ENCODE measurements at regions not wholly inside any gene's neighbourhood (a gene's known extent, or its start where the extent isn't known, plus 50 kb on each side); places are given as distances from the start of the nearest gene placed in this dataset.

- H3K4me3 Mint-ChIP-seq = no peak overlapping the region
- peaks cover 67% of the 10 kb centered on the region for H3K9me3 Mint-ChIP-seq
- no peaks in the 10 kb centered on the region for H3K36me3 Mint-ChIP-seq (ENCODE audit: low read depth)
- H3K27ac Mint-ChIP-seq = no peak overlapping the region
- no peaks in the 10 kb centered on the region for H3K27me3 Mint-ChIP-seq (ENCODE audit: low read depth)
- no peak for DNase-seq (ENCODE audit: low spot score)
- H3K4me1 Mint-ChIP-seq (ENCODE audit: low read depth) = no peaks in the 10 kb centered on the region
Observed at GRCh38 chr16:6258056-6258455, 1074.6 kb upstream of the RBFOX1 start.

GRCh38 chr16:6252541-6252940 is 1080.1 kb upstream of the RBFOX1 start:
- H3K9me3 Mint-ChIP-seq = peaks cover 70% of the 10 kb centered on the region
- no peaks in the 10 kb centered on the region for H3K4me1 Mint-ChIP-seq (ENCODE audit: low read depth)
- H3K27me3 Mint-ChIP-seq (ENCODE audit: low read depth) = no peaks in the 10 kb centered on the region
- H3K27ac Mint-ChIP-seq = no peak overlapping the region
- no peak overlapping the region for H3K4me3 Mint-ChIP-seq
- no peaks in the 10 kb centered on the region for H3K36me3 Mint-ChIP-seq (ENCODE audit: low read depth)
- no peak for DNase-seq (ENCODE audit: low spot score)

GRCh38 chr16:6250511-6250910 is 1082.1 kb upstream of the RBFOX1 start:
- Mint-ChIP-seq H3K9me3 (peaks cover 61% of the 10 kb centered on the region), H3K4me1 (ENCODE audit: low read depth) (no peaks in the 10 kb centered on the region), H3K27me3 (ENCODE audit: low read depth) (no peaks in the 10 kb centered on the region), H3K36me3 (ENCODE audit: low read depth) (no peaks in the 10 kb centered on the region), H3K27ac (no peak overlapping the region), H3K4me3 (no peak overlapping the region)
- no peak for DNase-seq (ENCODE audit: low spot score)

GRCh38 chr16:6249863-6250262 is 1082.8 kb upstream of the RBFOX1 start:
- DNase-seq (ENCODE audit: low spot score) = no peak
- H3K36me3 Mint-ChIP-seq (ENCODE audit: low read depth) = no peaks in the 10 kb centered on the region
- no peak overlapping the region for H3K4me3 Mint-ChIP-seq
- peaks cover 60% of the 10 kb centered on the region for H3K9me3 Mint-ChIP-seq
- H3K27me3 Mint-ChIP-seq (ENCODE audit: low read depth) = no peaks in the 10 kb centered on the region
- no peak overlapping the region for H3K27ac Mint-ChIP-seq
- H3K4me1 Mint-ChIP-seq (ENCODE audit: low read depth) = no peaks in the 10 kb centered on the region

DNA sequence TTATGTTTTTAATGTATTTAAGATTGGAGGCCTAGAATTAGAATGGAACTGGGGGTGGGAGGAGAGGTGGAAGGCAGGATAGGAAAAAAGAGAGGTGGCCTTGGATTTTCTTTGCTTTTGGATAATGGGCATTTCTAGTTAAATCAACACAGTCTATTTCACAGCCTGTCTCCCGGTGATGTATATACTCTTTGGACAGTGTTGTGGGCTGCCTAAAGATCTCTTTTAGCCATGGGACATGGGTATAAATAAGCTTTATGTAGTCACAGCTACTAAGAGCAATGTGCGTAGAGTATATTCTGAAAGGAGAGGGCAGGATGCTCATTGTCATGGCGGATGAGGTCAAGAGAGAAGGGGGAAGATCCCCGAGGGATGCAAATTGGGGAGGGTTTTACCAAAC is 1084.4 kb upstream of the RBFOX1 start:
- Mint-ChIP-seq H3K9me3 (peaks cover 60% of the 10 kb centered on the region), H3K27me3 (ENCODE audit: low read depth) (no peaks in the 10 kb centered on the region), H3K36me3 (ENCODE audit: low read depth) (no peaks in the 10 kb centered on the region), H3K4me1 (ENCODE audit: low read depth) (no peaks in the 10 kb centered on the region), H3K4me3 (no peak overlapping the region), H3K27ac (no peak overlapping the region)
- no peak for DNase-seq (ENCODE audit: low spot score)

DNA sequence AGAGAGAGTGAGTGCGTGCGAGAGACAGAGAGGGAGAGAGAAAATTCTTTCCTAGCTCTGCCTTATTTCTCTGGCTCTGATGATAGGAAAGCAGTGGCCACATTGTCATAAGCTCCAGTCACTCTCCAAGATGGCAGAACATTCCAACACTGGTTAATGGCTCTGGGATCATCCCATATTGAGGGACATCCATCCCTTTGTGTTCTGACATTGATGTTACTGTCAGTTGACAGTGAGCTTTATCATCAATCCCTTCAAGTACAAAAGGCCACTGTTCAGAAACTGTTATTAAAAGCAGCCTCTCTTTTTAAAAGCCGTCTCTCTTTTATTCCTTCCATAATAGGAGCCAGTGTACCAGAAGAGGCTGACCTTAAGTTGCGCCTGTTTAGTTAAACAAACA is 1084.9 kb upstream of the RBFOX1 start:
- no peak for DNase-seq (ENCODE audit: low spot score)
- Mint-ChIP-seq H3K36me3 (ENCODE audit: low read depth) (no peaks in the 10 kb centered on the region), H3K27ac (no peak overlapping the region), H3K9me3 (peaks cover 58% of the 10 kb centered on the region), H3K4me1 (ENCODE audit: low read depth) (no peaks in the 10 kb centered on the region), H3K4me3 (no peak overlapping the region), H3K27me3 (ENCODE audit: low read depth) (no peaks in the 10 kb centered on the region)

GRCh38 chr16:6247150-6247549 is 1085.5 kb upstream of the RBFOX1 start:
- Mint-ChIP-seq H3K27ac (no peak overlapping the region), H3K36me3 (ENCODE audit: low read depth) (no peaks in the 10 kb centered on the region), H3K4me3 (no peak overlapping the region), H3K4me1 (ENCODE audit: low read depth) (no peaks in the 10 kb centered on the region), H3K9me3 (peaks cover 57% of the 10 kb centered on the region), H3K27me3 (ENCODE audit: low read depth) (no peaks in the 10 kb centered on the region)
- no peak for DNase-seq (ENCODE audit: low spot score)

- DNase-seq (ENCODE audit: low spot score) = no peak
- Mint-ChIP-seq H3K9me3 (peaks cover 57% of the 10 kb centered on the region), H3K4me1 (ENCODE audit: low read depth) (no peaks in the 10 kb centered on the region), H3K4me3 (no peak overlapping the region), H3K27ac (no peak overlapping the region), H3K27me3 (ENCODE audit: low read depth) (no peaks in the 10 kb centered on the region), H3K36me3 (ENCODE audit: low read depth) (no peaks in the 10 kb centered on the region)
Observed at GRCh38 chr16:6246266-6246665, 1086.4 kb upstream of the RBFOX1 start.

GRCh38 chr16:6232056-6232455 is 1100.6 kb upstream of the RBFOX1 start:
- Mint-ChIP-seq H3K36me3 (ENCODE audit: low read depth) (no peaks in the 10 kb centered on the region), H3K9me3 (peaks cover 57% of the 10 kb centered on the region), H3K4me3 (no peak overlapping the region), H3K4me1 (ENCODE audit: low read depth) (no peaks in the 10 kb centered on the region), H3K27ac (no peak overlapping the region), H3K27me3 (ENCODE audit: low read depth) (no peaks in the 10 kb centered on the region)
- no peak for DNase-seq (ENCODE audit: low spot score)

- no peak overlapping the region for H3K4me3 Mint-ChIP-seq
- H3K27me3 Mint-ChIP-seq (ENCODE audit: low read depth) = no peaks in the 10 kb centered on the region
- no peaks in the 10 kb centered on the region for H3K36me3 Mint-ChIP-seq (ENCODE audit: low read depth)
- peaks cover 57% of the 10 kb centered on the region for H3K9me3 Mint-ChIP-seq
- H3K4me1 Mint-ChIP-seq (ENCODE audit: low read depth) = no peaks in the 10 kb centered on the region
- DNase-seq (ENCODE audit: low spot score) = no peak
- H3K27ac Mint-ChIP-seq = no peak overlapping the region
Observed at GRCh38 chr16:6231398-6231797, 1101.2 kb upstream of the RBFOX1 start.

DNA sequence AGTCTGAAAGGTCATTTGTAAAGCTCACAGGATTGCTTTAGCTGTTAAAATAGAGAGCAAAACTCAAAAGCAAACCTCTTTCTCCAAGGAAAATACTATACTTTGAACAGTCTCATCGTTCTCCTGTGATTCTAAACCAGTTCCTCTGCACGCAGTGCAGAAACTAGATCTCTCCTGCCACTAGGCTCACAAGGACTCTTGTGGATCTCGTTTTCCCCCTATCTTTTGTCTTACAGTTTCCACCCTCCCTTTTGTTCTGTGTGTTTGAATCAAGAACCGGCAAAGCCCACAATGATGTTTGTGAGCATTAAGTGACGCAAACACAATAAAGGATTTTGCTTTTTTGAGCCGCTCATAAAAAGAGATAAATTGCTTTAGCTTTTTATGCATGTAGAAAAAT is 1103.5 kb upstream of the RBFOX1 start:
- H3K27ac Mint-ChIP-seq = no peak overlapping the region

DNA sequence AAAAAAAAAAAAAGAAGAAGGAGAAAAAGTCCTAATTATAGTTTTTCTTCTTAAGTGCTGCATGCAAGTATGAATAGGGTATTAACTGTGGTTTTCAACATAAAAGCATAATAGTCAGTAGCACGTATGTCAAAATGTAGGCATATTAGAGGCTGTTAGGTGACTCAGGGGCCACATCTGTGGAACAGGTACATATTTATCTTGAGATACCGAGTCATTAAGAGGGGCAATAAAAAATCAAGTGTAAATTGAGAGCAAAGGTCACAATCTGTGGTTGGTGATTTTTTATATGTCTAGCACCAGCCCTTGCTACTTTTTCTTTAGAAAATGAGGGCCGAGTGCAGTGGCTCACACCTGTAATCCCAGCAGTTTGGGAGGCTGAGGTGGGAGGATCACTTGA is 1113.8 kb upstream of the RBFOX1 start:
- Mint-ChIP-seq H3K36me3 (ENCODE audit: low read depth) (no peaks in the 10 kb centered on the region), H3K27ac (no peak overlapping the region), H3K4me1 (ENCODE audit: low read depth) (no peaks in the 10 kb centered on the region), H3K9me3 (peaks cover 39% of the 10 kb centered on the region), H3K27me3 (ENCODE audit: low read depth) (no peaks in the 10 kb centered on the region), H3K4me3 (no peak overlapping the region)
- no peak for DNase-seq (ENCODE audit: low spot score)

More for the DNA sequence above, 1103.5 kb upstream of the RBFOX1 start:
- no peaks in the 10 kb centered on the region for H3K36me3 Mint-ChIP-seq (ENCODE audit: low read depth)
- H3K4me3 Mint-ChIP-seq = no peak overlapping the region
- peaks cover 49% of the 10 kb centered on the region for H3K9me3 Mint-ChIP-seq
- H3K27me3 Mint-ChIP-seq (ENCODE audit: low read depth) = no peaks in the 10 kb centered on the region
- no peak for DNase-seq (ENCODE audit: low spot score)
- H3K4me1 Mint-ChIP-seq (ENCODE audit: low read depth) = no peaks in the 10 kb centered on the region

DNA sequence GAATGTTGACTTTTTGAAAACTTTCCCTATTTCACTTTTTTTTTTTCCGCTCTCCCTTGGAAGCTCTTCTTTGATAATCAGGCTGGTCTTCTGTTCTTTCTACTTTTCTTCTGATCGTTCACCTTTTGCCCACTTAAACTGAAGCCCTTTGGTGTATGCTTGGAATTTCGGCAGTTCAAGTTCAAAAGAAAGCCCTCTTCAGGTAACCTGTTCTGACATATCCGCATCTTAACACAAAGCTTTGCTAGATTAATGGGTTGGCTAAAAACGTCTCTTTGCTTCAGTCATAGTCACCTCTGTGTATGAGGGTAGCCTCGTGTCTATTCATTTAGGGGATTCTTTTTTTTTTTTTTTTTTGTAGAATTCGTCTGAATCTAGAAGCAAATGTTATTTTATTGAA is 1115.8 kb upstream of the RBFOX1 start:
- H3K9me3 Mint-ChIP-seq = peaks cover 40% of the 10 kb centered on the region
- H3K36me3 Mint-ChIP-seq (ENCODE audit: low read depth) = no peaks in the 10 kb centered on the region
- no peaks in the 10 kb centered on the region for H3K27me3 Mint-ChIP-seq (ENCODE audit: low read depth)
- no peak overlapping the region for H3K27ac Mint-ChIP-seq
- no peak overlapping the region for H3K4me3 Mint-ChIP-seq
- no peak for DNase-seq (ENCODE audit: low spot score)
- H3K4me1 Mint-ChIP-seq (ENCODE audit: low read depth) = no peaks in the 10 kb centered on the region

- Mint-ChIP-seq H3K9me3 (peaks cover 34% of the 10 kb centered on the region), H3K27ac (no peak overlapping the region), H3K4me1 (ENCODE audit: low read depth) (no peaks in the 10 kb centered on the region), H3K4me3 (no peak overlapping the region), H3K36me3 (ENCODE audit: low read depth) (no peaks in the 10 kb centered on the region), H3K27me3 (ENCODE audit: low read depth) (no peaks in the 10 kb centered on the region)
- no peak for DNase-seq (ENCODE audit: low spot score)
Observed at GRCh38 chr16:6211644-6212043, 1114.0 kb upstream of the EEF2KMT start.

- Mint-ChIP-seq H3K27ac (no peak overlapping the region), H3K4me1 (ENCODE audit: low read depth) (no peaks in the 10 kb centered on the region), H3K9me3 (peaks cover 42% of the 10 kb centered on the region), H3K4me3 (no peak overlapping the region), H3K27me3 (ENCODE audit: low read depth) (no peaks in the 10 kb centered on the region), H3K36me3 (ENCODE audit: low read depth) (no peaks in the 10 kb centered on the region)
- no peak for DNase-seq (ENCODE audit: low spot score)
Observed at GRCh38 chr16:6209355-6209930, 1111.8 kb upstream of the EEF2KMT start.

Data from T-helper 2 cell treated with Interferon-gamma antibody and Interleukin-4, amounts not matched to agents 5 μg/mL and 100 μg/mL, for 36 hours (primary cell).